Vagina (tissue), 2 donors: ENCODE measurements at regions not wholly inside any gene's neighbourhood (a gene's known extent, or its start where the extent isn't known, plus 50 kb on each side); places are given as distances from the start of the nearest gene placed in this dataset.

Source experiments
- DNase-seq, 2 donors: peaks; one replicate each; pipeline ENCODE4 v3.0.0-alpha.2; 2017; ENCODE audit errors: extremely low spot score in 2 of 2
- H3K27ac ChIP-seq: fragments of 200-600 bp; sonication (generic); one replicate; pipeline ENCODE4 v1.5.1; 2019
- H3K27me3 ChIP-seq: fragments of 200-600 bp; sonication (generic); one replicate; pipeline ENCODE4 v1.5.1; 2019
- H3K36me3 ChIP-seq, 2 donors: fragments of 200-600 bp; sonication (generic); one replicate each; pipeline ENCODE4 v1.5.1; 2017 to 2019
- H3K4me1 ChIP-seq: fragments of 200-600 bp; sonication (generic); one replicate; pipeline ENCODE4 v1.5.1; 2019
- H3K4me3 ChIP-seq, 2 donors: fragments of 200-600 bp; sonication (generic); 1 replicate in 1 of 2; 2 replicates in 1 of 2; pipeline ENCODE4 v1.5.1; 2016 to 2019
- H3K9me3 ChIP-seq: fragments of 200-600 bp; sonication (generic); one replicate; pipeline ENCODE4 v1.5.1; 2019
- POLR2A ChIP-seq, 2 donors: fragments of 450-650 bp; IDR thresholded peaks; one replicate each; pipeline ENCODE4 v1.6.1; 2017; ENCODE audit warnings: antibody characterized with exemption in 2 of 2, mild to moderate bottlenecking in 2 of 2, moderate library complexity in 2 of 2
- POLR2AphosphoS5 ChIP-seq, 2 donors: sonication (generic); formaldehyde crosslinking; IDR thresholded peaks; one replicate each; pipeline ENCODE4 v1.9.0; 2017; ENCODE audit warnings: antibody characterized with exemption in 2 of 2, mild to moderate bottlenecking in 2 of 2, low read depth in 1 of 2; ENCODE audit not compliant: insufficient read depth in 1 of 2
- intact Hi-C: fragments of 100-400 bp; cut with DNase I; formaldehyde crosslinking; loops from one replicate; pipeline ENCODE4 v1.15.1; 2023
- TF ChIP-seq, protein P1 (sequence below), 3 experiments: fragments of 450-650 bp in 2 of 3; fragments of 200-600 bp in 1 of 3; sonication (generic) in 1 of 3; IDR thresholded peaks; one replicate each; pipeline ENCODE4 v1.5.1; 2017 to 2019; ENCODE audit warnings: antibody characterized with exemption in 3 of 3, mild to moderate bottlenecking in 2 of 3, moderate library complexity in 2 of 3

DNA sequence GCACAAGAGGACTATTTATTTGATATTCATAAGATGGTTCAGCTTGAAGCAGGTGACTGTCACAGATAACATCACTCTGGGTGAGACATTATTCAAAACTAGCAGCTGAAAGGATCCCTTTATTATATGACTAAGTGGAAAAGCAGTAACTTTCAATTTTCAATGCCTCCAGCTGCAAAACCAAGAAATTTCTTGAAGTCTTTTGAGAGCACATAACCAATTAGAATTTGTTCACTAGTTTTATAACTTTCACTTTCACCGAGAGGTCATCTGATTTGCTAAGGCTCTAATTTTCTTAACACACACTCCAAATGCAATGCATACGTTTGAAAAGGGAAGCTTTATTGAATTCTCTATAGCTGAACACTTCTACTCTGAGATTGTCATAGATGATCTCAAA, 88.6 kb upstream of the KLF14 start:
- Histone ChIP-seq H3K9me3 (no peaks in the 10 kb centered on the region), H3K36me3 (no peaks in the 10 kb centered on the region), H3K4me3 (no peak overlapping the region), H3K4me1 (no peaks in the 10 kb centered on the region), H3K27ac (no peak overlapping the region), H3K27me3 (no peaks in the 10 kb centered on the region)
- no peak for DNase-seq
- intact Hi-C loops = no loop called here
- TF ChIP-seq, protein P1, sequence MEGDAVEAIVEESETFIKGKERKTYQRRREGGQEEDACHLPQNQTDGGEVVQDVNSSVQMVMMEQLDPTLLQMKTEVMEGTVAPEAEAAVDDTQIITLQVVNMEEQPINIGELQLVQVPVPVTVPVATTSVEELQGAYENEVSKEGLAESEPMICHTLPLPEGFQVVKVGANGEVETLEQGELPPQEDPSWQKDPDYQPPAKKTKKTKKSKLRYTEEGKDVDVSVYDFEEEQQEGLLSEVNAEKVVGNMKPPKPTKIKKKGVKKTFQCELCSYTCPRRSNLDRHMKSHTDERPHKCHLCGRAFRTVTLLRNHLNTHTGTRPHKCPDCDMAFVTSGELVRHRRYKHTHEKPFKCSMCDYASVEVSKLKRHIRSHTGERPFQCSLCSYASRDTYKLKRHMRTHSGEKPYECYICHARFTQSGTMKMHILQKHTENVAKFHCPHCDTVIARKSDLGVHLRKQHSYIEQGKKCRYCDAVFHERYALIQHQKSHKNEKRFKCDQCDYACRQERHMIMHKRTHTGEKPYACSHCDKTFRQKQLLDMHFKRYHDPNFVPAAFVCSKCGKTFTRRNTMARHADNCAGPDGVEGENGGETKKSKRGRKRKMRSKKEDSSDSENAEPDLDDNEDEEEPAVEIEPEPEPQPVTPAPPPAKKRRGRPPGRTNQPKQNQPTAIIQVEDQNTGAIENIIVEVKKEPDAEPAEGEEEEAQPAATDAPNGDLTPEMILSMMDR (IDR thresholded peaks at IDR 0.05) = no peak
- TF ChIP-seq POLR2A (IDR thresholded peaks at IDR 0.05) = no peak
- no peak for TF ChIP-seq POLR2AphosphoS5 (IDR thresholded peaks at IDR 0.05; ENCODE audit: insufficient read depth in 1 of 2, low read depth in 1 of 2)

GRCh38 chr7:130823060-130823459, 89.1 kb upstream of the KLF14 start:
- no peak for DNase-seq
- H3K9me3 ChIP-seq = no peaks in the 10 kb centered on the region
- no peak overlapping the region for H3K27ac ChIP-seq
- H3K36me3 ChIP-seq = no peaks in the 10 kb centered on the region
- H3K27me3 ChIP-seq = no peaks in the 10 kb centered on the region
- no peak for TF ChIP-seq POLR2AphosphoS5 (IDR thresholded peaks at IDR 0.05; ENCODE audit: insufficient read depth in 1 of 2, low read depth in 1 of 2)
- no peak for TF ChIP-seq POLR2A (IDR thresholded peaks at IDR 0.05)
- TF ChIP-seq, protein P1 (IDR thresholded peaks at IDR 0.05) = no peak
- no peak overlapping the region for H3K4me3 ChIP-seq
- intact Hi-C loops = no loop called here
- H3K4me1 ChIP-seq = no peaks in the 10 kb centered on the region

DNA sequence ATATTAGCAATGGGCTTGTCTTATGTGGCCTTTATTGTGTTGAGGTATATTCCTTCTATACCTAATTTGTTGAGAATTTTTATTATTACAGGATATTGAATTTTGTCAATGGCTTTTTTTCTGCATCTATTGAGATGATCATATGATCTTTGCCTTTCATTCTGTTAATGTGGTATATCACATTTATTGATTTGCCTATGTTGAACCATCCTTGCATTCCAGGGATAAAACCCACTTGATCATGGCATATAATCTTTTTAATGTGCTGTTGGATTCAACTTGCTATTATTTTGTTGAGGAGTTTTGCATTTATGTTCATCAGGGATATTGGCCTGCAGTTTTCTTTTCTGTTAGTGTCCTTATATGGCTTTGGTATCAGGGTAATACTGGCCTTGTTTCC, 91.8 kb upstream of the KLF14 start:
- H3K4me1 ChIP-seq = no peaks in the 10 kb centered on the region
- H3K27ac ChIP-seq = no peak overlapping the region
- no peaks in the 10 kb centered on the region for H3K27me3 ChIP-seq
- H3K36me3 ChIP-seq = no peaks in the 10 kb centered on the region
- no peaks in the 10 kb centered on the region for H3K9me3 ChIP-seq
- no peak for DNase-seq
- TF ChIP-seq POLR2A (IDR thresholded peaks at IDR 0.05) (no peak), POLR2AphosphoS5 (IDR thresholded peaks at IDR 0.05; ENCODE audit: insufficient read depth in 1 of 2, low read depth in 1 of 2) (no peak)
- TF ChIP-seq, protein P1 (IDR thresholded peaks at IDR 0.05) = no peak
- no peak overlapping the region for H3K4me3 ChIP-seq
- intact Hi-C loops = no loop called here

GRCh38 chr7:130829415-130829814, 95.4 kb upstream of the KLF14 start:
- Histone ChIP-seq H3K36me3 (no peaks in the 10 kb centered on the region), H3K4me1 (no peaks in the 10 kb centered on the region), H3K27ac (no peak overlapping the region), H3K9me3 (no peaks in the 10 kb centered on the region), H3K4me3 (no peak overlapping the region), H3K27me3 (no peaks in the 10 kb centered on the region)
- TF ChIP-seq, protein P1 (IDR thresholded peaks at IDR 0.05) = no peak
- TF ChIP-seq POLR2AphosphoS5 (IDR thresholded peaks at IDR 0.05; ENCODE audit: insufficient read depth in 1 of 2, low read depth in 1 of 2) (no peak), POLR2A (IDR thresholded peaks at IDR 0.05) (no peak)
- DNase-seq = no peak
- intact Hi-C loops = no loop called here

DNA sequence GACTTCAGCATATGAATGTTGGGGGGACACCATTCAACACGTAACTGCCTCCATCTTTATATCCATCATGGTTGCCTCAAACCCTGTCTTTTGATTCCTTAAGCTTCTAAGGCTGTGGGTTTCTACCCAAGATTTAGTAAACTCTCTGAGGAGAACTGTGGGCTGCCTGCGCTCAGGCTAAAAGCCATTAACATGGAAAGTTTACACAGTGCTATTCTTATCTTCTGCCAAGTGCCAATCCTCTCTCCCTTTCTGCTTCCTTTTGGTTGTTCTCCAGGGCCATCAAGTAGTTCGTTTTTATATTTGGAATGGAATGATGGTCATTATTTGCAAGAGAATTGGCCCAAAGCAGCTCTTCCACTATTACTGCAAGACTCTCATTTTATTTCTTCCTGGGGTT, 97.3 kb upstream of the KLF14 start:
- no peaks in the 10 kb centered on the region for H3K27me3 ChIP-seq
- TF ChIP-seq POLR2A (IDR thresholded peaks at IDR 0.05) (no peak), POLR2AphosphoS5 (IDR thresholded peaks at IDR 0.05; ENCODE audit: insufficient read depth in 1 of 2, low read depth in 1 of 2) (no peak)
- TF ChIP-seq, protein P1 (IDR thresholded peaks at IDR 0.05) = no peak
- no peak overlapping the region for H3K27ac ChIP-seq
- no peaks in the 10 kb centered on the region for H3K36me3 ChIP-seq
- intact Hi-C loops = no loop called here
- no peak for DNase-seq
- no peak overlapping the region for H3K4me3 ChIP-seq
- no peaks in the 10 kb centered on the region for H3K4me1 ChIP-seq
- no peaks in the 10 kb centered on the region for H3K9me3 ChIP-seq
